ENCODE measurements at regions not wholly inside any gene's neighbourhood (a gene's known extent, or its start where the extent isn't known, plus 50 kb on each side); places are given as distances from the start of the nearest gene placed in this dataset.

- no peak for DNase-seq (ENCODE audit: low read depth in 3 of 3, low spot score in 2 of 3)
These were observed 191.1 kb upstream of the FGGY start for GRCh38 chr1:59105548-59106507.

- no peak for DNase-seq (ENCODE audit: low read depth in 3 of 3, low spot score in 2 of 3)
These were observed 189.4 kb upstream of the FGGY start for GRCh38 chr1:59107516-59107915.

GRCh38 chr1:59107916-59108315, 189.0 kb upstream of the FGGY start:
- DNase-seq (ENCODE audit: low read depth in 3 of 3, low spot score in 2 of 3): no peak

GRCh38 chr1:59108481-59109317, 188.2 kb upstream of the FGGY start:
- DNase-seq (ENCODE audit: low read depth in 3 of 3, low spot score in 2 of 3): no peak

GRCh38 chr1:59110271-59110670, 186.6 kb upstream of the FGGY start:
- DNase-seq (ENCODE audit: low read depth in 3 of 3, low spot score in 2 of 3): no peak

GRCh38 chr1:59113876-59114457, 182.9 kb upstream of the FGGY start:
- no peak for DNase-seq (ENCODE audit: low read depth in 3 of 3, low spot score in 2 of 3)

GRCh38 chr1:59115865-59116264, 181.0 kb upstream of the FGGY start:
- no peak for DNase-seq (ENCODE audit: low read depth in 3 of 3, low spot score in 2 of 3)

- DNase-seq (ENCODE audit: low read depth in 3 of 3, low spot score in 2 of 3): no peak
These were observed 179.9 kb upstream of the FGGY start for GRCh38 chr1:59116920-59117542.

GRCh38 chr1:59122527-59122926, 174.4 kb upstream of the FGGY start:
- DNase-seq (ENCODE audit: low read depth in 3 of 3, low spot score in 2 of 3): no peak

GRCh38 chr1:59123081-59123681, 173.7 kb upstream of the FGGY start:
- no peak for DNase-seq (ENCODE audit: low read depth in 3 of 3, low spot score in 2 of 3)

- DNase-seq (ENCODE audit: low read depth in 3 of 3, low spot score in 2 of 3): no peak
These were observed 172.7 kb upstream of the FGGY start for GRCh38 chr1:59124166-59124565.

GRCh38 chr1:59125154-59125553, 171.7 kb upstream of the FGGY start:
- DNase-seq (ENCODE audit: low read depth in 3 of 3, low spot score in 2 of 3): no peak

- no peak for DNase-seq (ENCODE audit: low read depth in 3 of 3, low spot score in 2 of 3)
These were observed 171.1 kb upstream of the FGGY start for GRCh38 chr1:59125676-59126320.

- no peak for DNase-seq (ENCODE audit: low read depth in 3 of 3, low spot score in 2 of 3)
These were observed 170.5 kb upstream of the FGGY start for GRCh38 chr1:59126366-59126765.

GRCh38 chr1:59128239-59128736, 168.6 kb upstream of the FGGY start:
- DNase-seq (ENCODE audit: low read depth in 3 of 3, low spot score in 2 of 3): no peak

GRCh38 chr1:59128784-59129227, 168.1 kb upstream of the FGGY start:
- no peak for DNase-seq (ENCODE audit: low read depth in 3 of 3, low spot score in 2 of 3)

GRCh38 chr1:59132295-59132694, 164.6 kb upstream of the FGGY start:
- no peak for DNase-seq (ENCODE audit: low read depth in 3 of 3, low spot score in 2 of 3)

- no peak for DNase-seq (ENCODE audit: low read depth in 3 of 3, low spot score in 2 of 3)
These were observed 162.9 kb upstream of the FGGY start for GRCh38 chr1:59133997-59134396.

- no peak for DNase-seq (ENCODE audit: low read depth in 3 of 3, low spot score in 2 of 3)
These were observed 161.1 kb upstream of the FGGY start for GRCh38 chr1:59135761-59136255.
